HCT116 (cell line): ENCODE measurements at regions not wholly inside any gene's neighbourhood (a gene's known extent, or its start where the extent isn't known, plus 50 kb on each side); places are given as distances from the start of the nearest gene placed in this dataset.

Experiments used
- ATAC-seq: fragments of 200-7000 bp; cut with Tn5 transposase; 2 replicates; pipeline ENCODE4 v1.9.1; 2020; ENCODE audit warnings: mild to moderate bottlenecking, moderate library complexity
- BruUV-seq: library from RNA; stranded (reverse); fragments of 400-500 nt; replicated peaks from 2 replicates; lab custom pipeline; 2021; lab: Mats Ljungman, UMichigan
- CTCF ChIA-PET: fragments of 300-600 bp; sonication (Branson Sonifier 250); formaldehyde crosslinking; loops from one replicate; lab custom pipeline; 2021; ENCODE audit warnings: antibody characterized with exemption; lab: Charles Lee
- POLR2A ChIA-PET: fragments of 300-600, 350-600 bp; sonication (Branson Sonifier 250); formaldehyde crosslinking; loops from one replicate; lab custom pipeline; 2021; ENCODE audit warnings: antibody characterized with exemption; lab: Charles Lee
- RAD21 ChIA-PET, 2 experiments: fragments of 300-600 bp; sonication (Branson Sonifier 250); formaldehyde crosslinking; loops; one replicate each; lab custom pipeline; 2023; ENCODE audit warnings: low total read pairs in 2 of 2; ENCODE audit not compliant: uncharacterized antibody in 2 of 2, unreplicated experiment in 2 of 2, low non-redundant PET in 1 of 2; lab: Charles Lee
- DNase-seq: peaks from one replicate; pipeline ENCODE4 v3.0.0-alpha.2; 2010; ENCODE audit warnings: low read depth, low spot score
- H2AFZ ChIP-seq: fragments of 200-600 bp; shearing (Covaris generic), sonication (generic); 2 replicates; pipeline ENCODE4 v1.6.1; 2017; ENCODE audit warnings: low read depth, mixed run types, mixed read lengths, antibody characterized with exemption, low read length; ENCODE audit not compliant: poor library complexity, severe bottlenecking
- H3K27ac ChIP-seq: 2 replicates; pipeline ENCODE4 v1.5.1; 2012; ENCODE audit warnings: low read depth, low read length
- H3K27me3 ChIP-seq: fragments of 200-600 bp; sonication (generic); 2 replicates; pipeline ENCODE4 v1.6.1; 2016; ENCODE audit warnings: mixed run types, low read length, mixed read lengths; ENCODE audit not compliant: insufficient read depth
- H3K36me3 ChIP-seq, 2 experiments: fragments of 200-500 bp in 1 of 2; fragments of 200-600 bp in 1 of 2; sonication (Bioruptor generic) in 1 of 2; sonication (generic) in 1 of 2; 2 replicates each; pipeline versions ENCODE4 v1.5.1 to v1.6.1; 2014 to 2016; ENCODE audit warnings: low read length in 2 of 2, inconsistent platforms in 1 of 2, mixed read lengths in 1 of 2, mixed run types in 1 of 2; ENCODE audit not compliant: insufficient read depth in 2 of 2, control insufficient read depth in 1 of 2
- H3K4me1 ChIP-seq, 2 experiments: fragments of 200-600 bp in 1 of 2; sonication (generic) in 1 of 2; 2 replicates each; pipeline versions ENCODE4 v1.5.1 to v1.6.1; 2012 to 2017; ENCODE audit warnings: low read length in 2 of 2, inconsistent platforms in 1 of 2, mild to moderate bottlenecking in 1 of 2, mixed read lengths in 1 of 2, mixed run types in 1 of 2, moderate library complexity in 1 of 2; ENCODE audit not compliant: insufficient read depth in 2 of 2, control insufficient read depth in 1 of 2
- H3K4me2 ChIP-seq: fragments of 200-600 bp; sonication (generic); 2 replicates; pipeline ENCODE4 v1.6.1; 2017; ENCODE audit warnings: mixed run types, low read length, mixed read lengths
- H3K4me3 ChIP-seq, 2 experiments: fragments of 200-600 bp in 1 of 2; sonication (generic) in 1 of 2; replicated peaks in 1 of 2; 2 replicates each; pipeline ENCODE4 v1.5.1; 2011 to 2016; ENCODE audit warnings: low read length in 2 of 2, control low read depth in 1 of 2, low read depth in 1 of 2, mild to moderate bottlenecking in 1 of 2, mixed read lengths in 1 of 2, mixed run types in 1 of 2
- H3K79me2 ChIP-seq: fragments of 200-600 bp; sonication (generic); 2 replicates; pipeline ENCODE4 v1.6.1; 2017; ENCODE audit warnings: mild to moderate bottlenecking, mixed run types, low read length, moderate library complexity, mixed read lengths; ENCODE audit not compliant: insufficient read depth
- H3K9ac ChIP-seq: fragments of 200-600 bp; sonication (generic); 2 replicates; pipeline ENCODE4 v1.6.1; 2016; ENCODE audit warnings: low read length, mixed read lengths
- H3K9me2 ChIP-seq: fragments of 200-600 bp; sonication (generic), shearing (Covaris generic); 2 replicates; pipeline ENCODE4 v1.6.1; 2017; ENCODE audit warnings: mixed run types, mild to moderate bottlenecking, moderate library complexity; ENCODE audit not compliant: insufficient read depth
- H3K9me3 ChIP-seq, 2 experiments: fragments of 200-500 bp in 1 of 2; fragments of 200-600 bp in 1 of 2; sonication (Bioruptor generic) in 1 of 2; sonication (generic) in 1 of 2; 2 replicates each; pipeline ENCODE4 v1.6.1; 2014 to 2017; ENCODE audit warnings: low read length in 2 of 2, mixed read lengths in 2 of 2, inconsistent platforms in 1 of 2, low read depth in 1 of 2, mild to moderate bottlenecking in 1 of 2, mixed run types in 1 of 2, moderate library complexity in 1 of 2; ENCODE audit not compliant: control insufficient read depth in 1 of 2, insufficient read depth in 1 of 2
- H4K20me1 ChIP-seq: fragments of 200-600 bp; sonication (generic), shearing (Covaris generic); 2 replicates; pipeline ENCODE4 v1.6.1; 2017; ENCODE audit warnings: mixed run types, mild to moderate bottlenecking, moderate library complexity; ENCODE audit not compliant: insufficient read depth
- CBX3 ChIP-seq: IDR thresholded peaks from 2 replicates; pipeline ENCODE4 v1.6.1; 2012; ENCODE audit warnings: low read depth
- CTCF ChIP-seq, 3 experiments: fragments of 200-600 bp in 1 of 3; sonication (generic) in 1 of 3; IDR thresholded peaks in 2 of 3; conservative IDR thresholded peaks in 1 of 3; 2 replicates each; pipeline ENCODE4 v1.5.1; 2012 to 2017; ENCODE audit warnings: low read depth in 2 of 3, low read length in 2 of 3, antibody characterized with exemption in 1 of 3, borderline replicate concordance in 1 of 3, control low read depth in 1 of 3, mild to moderate bottlenecking in 1 of 3, mixed read lengths in 1 of 3, mixed run types in 1 of 3, moderate library complexity in 1 of 3; ENCODE audit not compliant: insufficient read depth in 1 of 3
- FOSL1 ChIP-seq: IDR thresholded peaks from 2 replicates; pipeline ENCODE4 v1.6.1; 2012; ENCODE audit warnings: low read depth
- JUND ChIP-seq: IDR thresholded peaks from 2 replicates; pipeline ENCODE4 v1.6.1; 2012
- MAX ChIP-seq: IDR thresholded peaks from 2 replicates; pipeline ENCODE4 v1.6.1; 2012
- POLR2A ChIP-seq: IDR thresholded peaks from 2 replicates; pipeline ENCODE4 v1.7.0; 2011; ENCODE audit warnings: borderline replicate concordance; ENCODE audit not compliant: insufficient read depth, insufficient read length; ENCODE audit errors: extremely low read depth
- POLR2AphosphoS5 ChIP-seq: IDR thresholded peaks from 2 replicates; pipeline ENCODE4 v1.6.1; 2011; ENCODE audit warnings: mild to moderate bottlenecking, low read depth, low read length, moderate library complexity
- REST ChIP-seq: IDR thresholded peaks from 2 replicates; pipeline ENCODE4 v1.6.1; 2012; ENCODE audit warnings: low read depth
- SIN3A ChIP-seq: IDR thresholded peaks from 2 replicates; pipeline ENCODE4 v1.6.1; 2012; ENCODE audit warnings: low read depth
- SRF ChIP-seq: IDR thresholded peaks from 2 replicates; pipeline ENCODE4 v1.6.1; 2012; ENCODE audit warnings: low read depth
- TCF7L2 ChIP-seq: IDR thresholded peaks from 2 replicates; pipeline ENCODE4 v1.7.0; 2011; ENCODE audit warnings: borderline replicate concordance, inconsistent platforms; ENCODE audit not compliant: insufficient read depth, insufficient read length; ENCODE audit errors: extremely low read depth
- YY1 ChIP-seq: IDR thresholded peaks from 2 replicates; pipeline ENCODE4 v1.6.1; 2011; ENCODE audit warnings: low read length, low read depth, moderate library complexity, mild to moderate bottlenecking; ENCODE audit not compliant: insufficient replicate concordance; ENCODE audit errors: extremely low read depth
- ZBTB33 ChIP-seq: IDR thresholded peaks from 2 replicates; pipeline ENCODE4 v1.6.1; 2011; ENCODE audit warnings: mild to moderate bottlenecking, low read length, moderate library complexity; ENCODE audit not compliant: insufficient replicate concordance; ENCODE audit errors: extremely low read depth
- ZFX ChIP-seq: fragments of 450-650 bp; IDR thresholded peaks from 2 replicates; pipeline ENCODE4 v1.6.1; 2017
- intact Hi-C: fragments of 100-400 bp; cut with micrococcal nuclease; formaldehyde crosslinking; loops from 2 replicates; pipeline ENCODE4 v1.10.0; 2022

DNA sequence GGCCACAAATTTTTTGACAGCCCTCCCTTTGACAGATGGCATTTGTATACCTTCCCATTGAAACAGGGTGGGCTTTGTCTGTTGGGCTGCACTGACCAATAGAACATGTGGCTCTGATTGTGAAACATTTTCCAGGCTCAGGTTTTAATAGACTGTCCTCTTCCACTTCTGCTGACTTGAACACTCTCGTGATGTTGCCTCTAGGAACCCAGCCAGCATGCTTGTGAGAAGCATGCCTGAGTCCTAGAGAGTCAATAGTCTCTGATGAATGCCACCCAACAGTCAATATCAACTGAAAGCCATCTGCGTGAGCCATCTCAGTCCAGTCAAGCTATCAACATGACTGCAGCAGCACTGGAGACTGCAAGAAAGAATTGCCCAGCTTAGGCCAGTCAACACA, 290.0 kb downstream of the SLC7A11 start:
- ATAC-seq: no peak
- intact Hi-C loops: no loop called here
- BruUV-seq: no TSS peak
- DNase-seq: no peak
- Histone ChIP-seq H3K4me2 (no peak overlapping the region), H3K27ac (no peak overlapping the region), H4K20me1 (no peaks in the 10 kb centered on the region), H3K9me2 (no peaks in the 10 kb centered on the region), H3K27me3 (no peaks in the 10 kb centered on the region), H3K4me3 (no peak overlapping the region), H3K9ac (no peak overlapping the region)
- TF ChIP-seq CBX3: no peak
- TF ChIP-seq POLR2AphosphoS5: no peak
- no peak for TF ChIP-seq SIN3A
- TF ChIP-seq ZBTB33: no peak
- no peak for TF ChIP-seq REST
- no peak for TF ChIP-seq POLR2A
- TF ChIP-seq MAX: no peak
- no peak for TF ChIP-seq JUND
- TF ChIP-seq TCF7L2: no peak
- TF ChIP-seq CTCF (IDR thresholded peaks at IDR 0.05 in 2 of 3, conservative IDR thresholded peaks at IDR 0.05 in 1 of 3; ENCODE audit: borderline replicate concordance in 1 of 3, insufficient read depth in 1 of 3, low read depth in 2 of 3, low read length in 2 of 3): no peak
- TF ChIP-seq YY1: no peak
- TF ChIP-seq ZFX: no peak
- TF ChIP-seq FOSL1: no peak
- no peak for TF ChIP-seq SRF
- TF ChIP-seq, all 23 proteins: peak for 0
- Histone ChIP-seq H3K79me2 (no peaks in the 10 kb centered on the region), H3K36me3 (no peaks in the 10 kb centered on the region), H2AFZ (no peak overlapping the region), H3K4me1 (no peaks in the 10 kb centered on the region), H3K9me3 (no peaks in the 10 kb centered on the region)
- ChIA-PET POLR2A (interaction anchor here (0.8 kb wide), 1 partner anchor 30 kb away, joined by 5 read pairs; no protein-coding TSS in a partner anchor), RAD21 (no interaction called here), CTCF (no interaction called here)
